ENCODE measurements at regions not wholly inside any gene's neighbourhood (a gene's known extent, or its start where the extent isn't known, plus 50 kb on each side); places are given as distances from the start of the nearest gene placed in this dataset.

GRCh38 chr13:47832458-47832972 is 168.6 kb downstream of the SUCLA2 start:
- H3K4me1 Mint-ChIP-seq = no peaks in the 10 kb centered on the region
- WGBS (ENCODE audit: insufficient coverage) = 55% methylated on average over 1 of the region's 1 CpG
- no peak overlapping the region for H3K4me3 Mint-ChIP-seq

GRCh38 chr13:47831265-47831664 is 169.8 kb downstream of the SUCLA2 start:
- H3K36me3 ChIP-seq (ENCODE audit: control insufficient read depth, insufficient read depth, low read length) = no peaks in the 10 kb centered on the region
- no peak for TF ChIP-seq CTCF (IDR thresholded peaks at IDR 0.05)
- Mint-ChIP-seq H3K4me1 (no peaks in the 10 kb centered on the region), H3K4me3 (no peak overlapping the region), H3K36me3 (no peaks in the 10 kb centered on the region), H3K27me3 (ENCODE audit: low read depth in 2 of 2) (no peaks in the 10 kb centered on the region), H3K27ac (no peak overlapping the region), H3K9me3 (no peaks in the 10 kb centered on the region)
- H3K4me1 ChIP-seq (ENCODE audit: control insufficient read depth, insufficient read depth, low read length) = no peaks in the 10 kb centered on the region
- H3K9me3 ChIP-seq (ENCODE audit: control insufficient read depth, insufficient read depth, low read length) = no peaks in the 10 kb centered on the region
- no peaks in the 10 kb centered on the region for H3K27me3 ChIP-seq (ENCODE audit: control insufficient read depth, insufficient read depth, low read length)
- ATAC-seq (no peak), DNase-seq (no peak)
- H3K4me3 ChIP-seq (ENCODE audit: low read length) = no peak overlapping the region
- 89% methylated on average over 1 of the region's 1 CpG for WGBS (ENCODE audit: insufficient coverage)
- intact Hi-C loops (cut with micrococcal nuclease) = no loop called here
- no peak overlapping the region for H3K27ac ChIP-seq (ENCODE audit: low read length)

More at GRCh38 chr13:47832458-47832972, 168.6 kb downstream of the SUCLA2 start:
- TF ChIP-seq CTCF (IDR thresholded peaks at IDR 0.05) = no peak
- no peak overlapping the region for H3K27ac ChIP-seq (ENCODE audit: low read length)
- Mint-ChIP-seq H3K27me3 (ENCODE audit: low read depth in 2 of 2) (peaks cover 0 to 2% of the 10 kb centered on the region in 2 donors), H3K36me3 (no peaks in the 10 kb centered on the region), H3K9me3 (no peaks in the 10 kb centered on the region), H3K27ac (no peak overlapping the region)
- H3K4me1 ChIP-seq (ENCODE audit: control insufficient read depth, insufficient read depth, low read length) = no peaks in the 10 kb centered on the region
- H3K36me3 ChIP-seq (ENCODE audit: control insufficient read depth, insufficient read depth, low read length) = no peaks in the 10 kb centered on the region
- ATAC-seq = no peak
- H3K27me3 ChIP-seq (ENCODE audit: control insufficient read depth, insufficient read depth, low read length) = no peaks in the 10 kb centered on the region
- no peaks in the 10 kb centered on the region for H3K9me3 ChIP-seq (ENCODE audit: control insufficient read depth, insufficient read depth, low read length)
- intact Hi-C loops (cut with micrococcal nuclease) = no loop called here
- H3K4me3 ChIP-seq (ENCODE audit: low read length) = no peak overlapping the region
- DNase-seq = no peak

- Mint-ChIP-seq H3K27me3 (ENCODE audit: low read depth in 2 of 2) (no peaks in the 10 kb centered on the region), H3K9me3 (peaks cover 2 to 6% of the 10 kb centered on the region in 2 donors), H3K4me1 (no peaks in the 10 kb centered on the region), H3K4me3 (no peak overlapping the region), H3K27ac (no peak overlapping the region), H3K36me3 (no peaks in the 10 kb centered on the region)
- H3K27me3 ChIP-seq (ENCODE audit: control insufficient read depth, insufficient read depth, low read length) = no peaks in the 10 kb centered on the region
- no peak overlapping the region for H3K4me3 ChIP-seq (ENCODE audit: low read length)
- no peak for ATAC-seq
- no peaks in the 10 kb centered on the region for H3K4me1 ChIP-seq (ENCODE audit: control insufficient read depth, insufficient read depth, low read length)
- H3K36me3 ChIP-seq (ENCODE audit: control insufficient read depth, insufficient read depth, low read length) = no peaks in the 10 kb centered on the region
- DNase-seq = no peak
- no peak for TF ChIP-seq CTCF (IDR thresholded peaks at IDR 0.05)
- intact Hi-C loops (cut with micrococcal nuclease) = no loop called here
- H3K9me3 ChIP-seq (ENCODE audit: control insufficient read depth, insufficient read depth, low read length) = peaks cover 2% of the 10 kb centered on the region
- no peak overlapping the region for H3K27ac ChIP-seq (ENCODE audit: low read length)
- WGBS (ENCODE audit: insufficient coverage) = 94% methylated on average over 1 of the region's 1 CpG
Observed at GRCh38 chr13:47829690-47830089, 171.4 kb downstream of the SUCLA2 start.

DNA sequence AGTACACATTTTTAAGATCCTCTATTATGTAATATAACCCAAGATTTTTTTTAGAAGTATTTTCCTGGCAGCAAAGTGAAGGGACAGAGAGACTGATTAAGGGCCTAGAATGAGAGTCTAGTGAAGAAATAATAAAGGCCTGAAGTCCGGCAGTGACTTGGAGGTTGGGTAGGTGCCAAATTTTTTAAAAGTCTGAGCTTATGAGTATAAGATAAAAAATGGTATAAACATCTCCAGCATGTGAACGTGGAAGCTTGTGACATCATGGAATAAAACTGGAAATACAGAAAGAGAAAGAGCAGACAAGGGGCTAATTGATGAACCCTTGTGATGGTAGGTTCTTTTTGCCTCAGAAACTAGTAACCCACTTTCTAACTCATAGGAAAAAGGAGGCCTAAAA is 174.6 kb downstream of the SUCLA2 start:
- H3K27me3 Mint-ChIP-seq (ENCODE audit: low read depth in 2 of 2) = no peaks in the 10 kb centered on the region
- H3K4me1 ChIP-seq (ENCODE audit: control insufficient read depth, insufficient read depth, low read length) = no peaks in the 10 kb centered on the region
- intact Hi-C loops (cut with micrococcal nuclease) = no loop called here
- WGBS (ENCODE audit: insufficient coverage) = 84% methylated on average over 2 of the region's 2 CpGs
- H3K27ac Mint-ChIP-seq = no peak overlapping the region
- H3K4me3 ChIP-seq (ENCODE audit: low read length) = no peak overlapping the region
- no peaks in the 10 kb centered on the region for H3K36me3 ChIP-seq (ENCODE audit: control insufficient read depth, insufficient read depth, low read length)
- peaks cover 3% of the 10 kb centered on the region for H3K9me3 ChIP-seq (ENCODE audit: control insufficient read depth, insufficient read depth, low read length)
- H3K36me3 Mint-ChIP-seq = no peaks in the 10 kb centered on the region
- no peaks in the 10 kb centered on the region for H3K27me3 ChIP-seq (ENCODE audit: control insufficient read depth, insufficient read depth, low read length)
- DNase-seq (no peak), ATAC-seq (no peak)
- peaks cover 2 to 6% of the 10 kb centered on the region in 2 donors for H3K9me3 Mint-ChIP-seq
- no peak for TF ChIP-seq CTCF (IDR thresholded peaks at IDR 0.05)
- H3K4me1 Mint-ChIP-seq = no peaks in the 10 kb centered on the region
- no peak overlapping the region for H3K27ac ChIP-seq (ENCODE audit: low read length)
- no peak overlapping the region for H3K4me3 Mint-ChIP-seq
